ENCODE measurements at regions not wholly inside any gene's neighbourhood (a gene's known extent, or its start where the extent isn't known, plus 50 kb on each side); places are given as distances from the start of the nearest gene placed in this dataset.

GRCh38 chr18:78362198-78362597 is 617.4 kb upstream of the SALL3 start:
- TF ChIP-seq CTCF (IDR thresholded peaks at IDR 0.05) = no peak
- TF ChIP-seq POLR2A (IDR thresholded peaks at IDR 0.05) = no peak
- no peak for TF ChIP-seq POLR2AphosphoS5 (IDR thresholded peaks at IDR 0.05)
